Uterus (tissue), 3 donors: ENCODE measurements at regions not wholly inside any gene's neighbourhood (a gene's known extent, or its start where the extent isn't known, plus 50 kb on each side); places are given as distances from the start of the nearest gene placed in this dataset.

Experiments used
- DNase-seq, 2 donors: peaks; one replicate each; pipeline ENCODE4 v3.0.0-alpha.2; 2019 to 2020
- H3K27ac ChIP-seq, 2 donors: fragments of 200-600 bp; sonication (generic); 1 replicate in 1 of 2; 2 replicates in 1 of 2; pipeline ENCODE4 v1.5.1; 2016 to 2018
- H3K27me3 ChIP-seq, 2 donors: fragments of 200-600 bp; sonication (generic); one replicate each; pipeline ENCODE4 v1.5.1; 2018 to 2019; ENCODE audit warnings: control low read depth in 1 of 2
- H3K36me3 ChIP-seq, 2 donors: fragments of 200-600 bp; sonication (generic); one replicate each; pipeline ENCODE4 v1.5.1; 2019; ENCODE audit warnings: control low read depth in 1 of 2
- H3K4me1 ChIP-seq, 2 donors: fragments of 200-600 bp; sonication (generic); one replicate each; pipeline ENCODE4 v1.5.1; 2018 to 2019; ENCODE audit warnings: control low read depth in 1 of 2
- H3K4me3 ChIP-seq, 2 donors: fragments of 200-600 bp; sonication (generic); 1 replicate in 1 of 2; 2 replicates in 1 of 2; pipeline ENCODE4 v1.5.1; 2018 to 2019; ENCODE audit warnings: mild to moderate bottlenecking in 1 of 2
- H3K9me3 ChIP-seq, 2 donors: fragments of 200-600 bp; sonication (generic); one replicate each; pipeline ENCODE4 v1.5.1; 2019; ENCODE audit warnings: control low read depth in 1 of 2
- CTCF ChIP-seq, 4 experiments: fragments of 200-600 bp in 2 of 4; fragments of 450-650 bp in 2 of 4; sonication (generic) in 2 of 4; IDR thresholded peaks; one replicate each; pipeline ENCODE4 v1.5.1; 2016 to 2019; ENCODE audit warnings: antibody characterized with exemption in 4 of 4, mild to moderate bottlenecking in 2 of 4, moderate library complexity in 1 of 4
- POLR2A ChIP-seq, 2 donors: fragments of 450-650 bp; IDR thresholded peaks; one replicate each; pipeline ENCODE4 v1.6.1; 2016; ENCODE audit warnings: antibody characterized with exemption in 2 of 2, mild to moderate bottlenecking in 1 of 2, moderate library complexity in 1 of 2
- intact Hi-C: fragments of 100-400 bp; cut with DNase I; formaldehyde crosslinking; loops from one replicate; pipeline ENCODE4 v1.15.1; 2023; ENCODE audit warnings: low total_unique reads
- donor health status: DM: yes; HTN: yes; CAD: no.

DNA sequence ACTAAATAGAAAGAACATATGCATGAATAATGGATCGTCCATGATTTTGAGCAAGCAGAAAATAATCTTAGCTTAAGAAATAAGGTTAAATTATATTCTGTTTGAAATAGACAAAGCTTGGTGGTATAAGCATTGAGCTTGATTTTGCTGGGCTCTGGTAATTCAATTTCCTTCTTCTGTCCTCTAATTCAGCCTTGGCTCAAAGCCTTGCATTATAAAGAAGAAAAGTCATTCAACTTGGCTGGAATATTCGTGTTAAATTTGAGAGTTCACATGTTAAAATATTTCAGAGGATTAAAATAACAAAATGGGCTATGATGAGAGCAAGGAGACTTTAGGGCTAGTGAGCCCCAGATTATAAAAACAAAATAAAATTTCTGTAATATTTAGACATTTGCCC, 415.4 kb upstream of the PCDH20 start:
- H3K27me3 ChIP-seq, result no peaks in the 10 kb centered on the region
- H3K27ac ChIP-seq, result no peak overlapping the region
- intact Hi-C loops, result no loop called here
- no peaks in the 10 kb centered on the region for H3K9me3 ChIP-seq
- no peaks in the 10 kb centered on the region for H3K36me3 ChIP-seq
- H3K4me1 ChIP-seq, result no peaks in the 10 kb centered on the region
- no peak for DNase-seq
- H3K4me3 ChIP-seq, result no peak overlapping the region
- TF ChIP-seq CTCF (IDR thresholded peaks at IDR 0.05), result no peak
- TF ChIP-seq POLR2A (IDR thresholded peaks at IDR 0.05), result no peak

DNA sequence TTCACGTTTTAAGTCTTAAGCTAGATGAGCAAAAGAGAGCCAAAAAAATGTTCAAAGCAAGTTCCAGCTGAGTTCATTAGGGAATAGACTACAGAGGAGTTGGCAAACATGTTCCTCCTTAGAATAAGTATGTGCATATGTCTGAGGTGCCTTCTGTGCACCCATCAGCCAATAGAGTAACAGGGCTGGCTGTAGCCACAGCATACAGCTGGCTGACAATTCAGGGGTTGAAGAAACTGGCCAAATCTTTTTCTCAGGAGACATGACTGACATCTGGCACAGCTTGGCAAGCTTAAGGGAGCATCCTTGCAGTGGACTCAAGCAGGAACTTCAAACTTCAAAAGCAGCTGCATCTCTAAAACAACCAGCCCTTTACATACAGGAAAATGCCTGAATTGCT, 414.8 kb upstream of the PCDH20 start:
- no peaks in the 10 kb centered on the region for H3K27me3 ChIP-seq
- TF ChIP-seq POLR2A (IDR thresholded peaks at IDR 0.05) (no peak), CTCF (IDR thresholded peaks at IDR 0.05) (no peak)
- H3K4me3 ChIP-seq, result no peak overlapping the region
- no peaks in the 10 kb centered on the region for H3K36me3 ChIP-seq
- intact Hi-C loops, result no loop called here
- H3K27ac ChIP-seq, result no peak overlapping the region
- H3K9me3 ChIP-seq, result no peaks in the 10 kb centered on the region
- H3K4me1 ChIP-seq, result no peaks in the 10 kb centered on the region
- DNase-seq, result no peak

DNA sequence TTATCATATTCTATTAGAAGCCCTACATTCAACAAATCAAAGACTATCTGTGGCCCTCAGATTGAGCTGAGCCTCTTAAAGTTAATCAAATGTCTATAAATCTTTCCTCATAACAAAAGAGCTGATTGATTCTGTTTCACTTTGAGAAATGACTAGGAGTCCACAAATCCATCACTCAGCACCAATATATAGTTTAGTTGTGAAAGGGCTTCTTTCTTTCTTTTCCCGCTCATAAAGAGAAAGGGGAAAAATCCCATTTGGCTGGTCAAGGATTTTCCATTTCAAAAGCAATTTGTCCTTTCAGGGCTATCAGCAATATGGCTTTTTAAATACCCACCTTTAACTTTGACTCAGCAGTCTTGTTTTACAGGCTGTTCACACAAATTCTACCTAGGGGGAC, 408.5 kb upstream of the PCDH20 start:
- no peak for DNase-seq
- Histone ChIP-seq H3K4me3 (no peak overlapping the region), H3K4me1 (no peaks in the 10 kb centered on the region), H3K27me3 (no peaks in the 10 kb centered on the region), H3K27ac (no peak overlapping the region), H3K9me3 (no peaks in the 10 kb centered on the region), H3K36me3 (no peaks in the 10 kb centered on the region)
- TF ChIP-seq POLR2A (IDR thresholded peaks at IDR 0.05) (no peak), CTCF (IDR thresholded peaks at IDR 0.05) (no peak)
- intact Hi-C loops, result no loop called here

DNA sequence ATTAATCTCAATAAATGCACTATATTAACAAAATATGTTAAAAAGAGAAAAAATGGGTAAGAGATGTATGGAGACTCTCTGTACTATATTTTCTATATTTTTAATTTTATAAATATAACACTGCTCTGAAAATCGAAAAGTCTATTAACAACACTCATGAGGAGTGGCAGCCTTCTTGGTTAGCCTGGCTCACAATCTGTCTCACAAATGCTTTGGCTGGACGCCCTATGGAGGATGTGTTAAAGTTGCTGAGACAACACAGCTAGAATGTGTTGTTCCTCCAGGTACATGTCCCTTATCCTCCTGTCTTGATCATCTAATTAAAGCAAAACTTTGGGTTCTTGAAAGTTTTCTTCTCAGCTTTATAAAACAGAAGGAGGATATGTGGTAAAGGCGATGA, 396.6 kb upstream of the PCDH20 start:
- H3K4me3 ChIP-seq, result no peak overlapping the region
- H3K27ac ChIP-seq, result no peak overlapping the region
- no peaks in the 10 kb centered on the region for H3K36me3 ChIP-seq
- intact Hi-C loops, result no loop called here
- no peaks in the 10 kb centered on the region for H3K27me3 ChIP-seq
- H3K4me1 ChIP-seq, result no peaks in the 10 kb centered on the region
- no peaks in the 10 kb centered on the region for H3K9me3 ChIP-seq
- TF ChIP-seq POLR2A (IDR thresholded peaks at IDR 0.05) (no peak), CTCF (IDR thresholded peaks at IDR 0.05) (no peak)
- no peak for DNase-seq

DNA sequence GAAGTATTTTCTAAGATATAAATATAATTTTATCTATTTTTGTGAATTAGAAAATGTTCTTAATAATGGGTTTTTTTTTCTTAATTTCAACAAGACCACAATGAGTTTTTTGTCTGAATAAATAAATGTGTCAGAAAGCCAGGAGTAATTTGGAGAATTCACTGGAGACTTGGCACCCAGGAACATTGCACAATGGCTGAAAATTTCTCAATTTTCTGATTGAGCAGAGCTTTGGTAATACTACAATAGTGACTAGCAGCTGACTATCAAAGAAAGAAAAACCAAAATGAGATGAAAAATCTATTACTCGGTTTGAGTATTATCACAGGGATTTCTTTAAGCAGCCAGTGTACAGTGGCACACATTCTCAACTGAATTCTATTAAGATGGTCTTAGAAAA, 394.4 kb upstream of the PCDH20 start:
- H3K9me3 ChIP-seq, result no peaks in the 10 kb centered on the region
- H3K4me3 ChIP-seq, result no peak overlapping the region
- no peaks in the 10 kb centered on the region for H3K4me1 ChIP-seq
- TF ChIP-seq CTCF (IDR thresholded peaks at IDR 0.05) (no peak), POLR2A (IDR thresholded peaks at IDR 0.05) (no peak)
- intact Hi-C loops, result no loop called here
- no peaks in the 10 kb centered on the region for H3K36me3 ChIP-seq
- DNase-seq, result no peak
- H3K27ac ChIP-seq, result no peak overlapping the region
- no peaks in the 10 kb centered on the region for H3K27me3 ChIP-seq
